Head of caudate nucleus (tissue), 42 donors: ENCODE measurements at regions not wholly inside any gene's neighbourhood (a gene's known extent, or its start where the extent isn't known, plus 50 kb on each side); places are given as distances from the start of the nearest gene placed in this dataset.

Experiments used
- DNase-seq, 42 donors: peaks; one replicate each; pipeline versions ENCODE4 v3.0.0 to v3.0.0-alpha.2; 2020 to 2021; ENCODE audit warnings: mixed read lengths in 7 of 42
- intact Hi-C: fragments of 100-400 bp; cut with DNase I; formaldehyde crosslinking; loops from one replicate; pipeline ENCODE4 v1.15.0; 2022

GRCh38 chr6:25169553-25169952 lies 109.6 kb upstream of the CARMIL1 start:
- DNase-seq: no peak
- intact Hi-C loops: no loop called here

DNA sequence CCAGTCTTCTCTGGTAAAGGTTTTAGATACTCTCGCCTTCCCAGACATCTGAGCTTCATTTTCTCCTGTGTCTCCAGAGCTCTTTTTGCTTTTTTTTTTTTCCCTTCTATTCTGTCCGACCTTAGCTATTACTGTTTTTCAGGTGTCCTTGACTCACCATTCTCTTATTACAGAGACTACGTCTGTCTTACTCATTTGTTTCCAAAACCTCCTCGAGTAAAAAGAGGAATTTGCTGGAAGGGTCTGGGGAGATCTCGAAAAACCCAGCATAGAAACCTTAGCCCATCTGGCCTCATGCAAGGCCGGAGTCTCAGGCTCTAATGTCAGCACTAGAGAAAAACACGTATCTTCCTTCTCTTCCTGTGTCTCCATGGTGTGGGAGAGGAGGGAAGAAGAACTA lies 109.2 kb upstream of the CARMIL1 start:
- DNase-seq: no peak
- intact Hi-C loops: no loop called here

GRCh38 chr6:25170640-25171039 lies 108.5 kb upstream of the CARMIL1 start:
- intact Hi-C loops: no loop called here
- DNase-seq: no peak

GRCh38 chr6:25171301-25171700 lies 107.9 kb upstream of the CARMIL1 start:
- intact Hi-C loops: no loop called here
- no peak for DNase-seq

GRCh38 chr6:25172819-25173218 lies 106.4 kb upstream of the CARMIL1 start:
- intact Hi-C loops: no loop called here
- DNase-seq: no peak

- intact Hi-C loops: no loop called here
- no peak for DNase-seq
These were observed 105.9 kb upstream of the CARMIL1 start for GRCh38 chr6:25173246-25173645.

DNA sequence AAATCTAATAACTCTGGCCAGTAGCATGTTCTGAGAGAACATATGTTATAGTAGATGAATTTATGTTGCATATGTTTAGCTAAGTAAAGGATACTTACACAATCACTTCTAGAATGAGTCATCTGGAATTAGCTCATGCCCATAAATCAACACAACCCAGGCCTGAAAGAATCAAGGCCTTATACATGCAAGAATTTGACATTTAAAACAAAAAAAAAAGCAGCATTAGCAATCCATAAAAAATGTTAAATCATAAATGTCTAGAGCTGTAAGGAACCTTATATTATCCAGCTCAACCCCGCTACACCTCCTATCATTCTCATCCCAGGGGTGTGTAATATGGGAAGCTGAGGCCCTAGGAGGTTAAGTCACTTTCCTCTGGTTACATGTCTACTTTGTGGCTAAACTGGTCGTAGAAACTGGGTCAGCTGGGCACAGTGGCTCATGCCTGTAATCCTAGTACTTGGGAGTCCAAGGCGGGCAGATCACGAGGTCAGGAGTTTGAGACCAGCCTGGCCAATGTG lies 105.2 kb upstream of the CARMIL1 start:
- intact Hi-C loops: no loop called here
- no peak for DNase-seq

- DNase-seq: no peak
- intact Hi-C loops: no loop called here
These were observed 104.5 kb upstream of the CARMIL1 start for GRCh38 chr6:25174678-25175077.

- DNase-seq: no peak
- intact Hi-C loops: no loop called here
These were observed 104.0 kb upstream of the CARMIL1 start for GRCh38 chr6:25175196-25175595.

- DNase-seq: no peak
- intact Hi-C loops: no loop called here
These were observed 103.5 kb upstream of the CARMIL1 start for GRCh38 chr6:25175681-25176080.

GRCh38 chr6:25176466-25176865 lies 102.7 kb upstream of the CARMIL1 start:
- intact Hi-C loops: no loop called here
- no peak for DNase-seq

DNA sequence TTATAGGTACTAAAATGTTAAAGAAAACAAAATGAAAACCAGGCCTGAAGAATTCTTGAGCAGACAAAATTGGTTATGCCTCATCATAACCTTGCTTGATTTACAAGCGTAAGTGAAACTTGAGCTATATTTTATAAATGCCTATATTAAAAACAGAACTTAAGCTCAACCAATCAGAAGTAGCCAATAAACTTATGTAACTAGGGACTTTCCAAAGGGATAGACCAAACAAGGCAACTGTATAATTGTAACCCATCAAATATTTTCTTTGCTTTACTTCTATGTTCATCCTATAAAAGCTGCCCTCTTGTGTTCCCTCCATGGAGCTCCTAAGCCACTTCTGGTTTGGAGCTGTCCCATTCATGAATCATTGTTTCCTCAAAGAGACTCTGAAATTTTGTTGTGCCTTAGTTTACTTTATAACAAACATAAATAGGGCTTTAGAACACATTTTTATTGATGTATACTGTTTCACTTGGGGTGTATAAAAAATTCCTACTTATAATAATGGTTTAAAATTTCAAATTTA lies 101.6 kb upstream of the CARMIL1 start:
- no peak for DNase-seq
- intact Hi-C loops: no loop called here

GRCh38 chr6:25178336-25179035 lies 100.7 kb upstream of the CARMIL1 start:
- intact Hi-C loops: no loop called here
- DNase-seq: no peak

GRCh38 chr6:25179051-25179778 lies 100.0 kb upstream of the CARMIL1 start:
- intact Hi-C loops: no loop called here
- no peak for DNase-seq

DNA sequence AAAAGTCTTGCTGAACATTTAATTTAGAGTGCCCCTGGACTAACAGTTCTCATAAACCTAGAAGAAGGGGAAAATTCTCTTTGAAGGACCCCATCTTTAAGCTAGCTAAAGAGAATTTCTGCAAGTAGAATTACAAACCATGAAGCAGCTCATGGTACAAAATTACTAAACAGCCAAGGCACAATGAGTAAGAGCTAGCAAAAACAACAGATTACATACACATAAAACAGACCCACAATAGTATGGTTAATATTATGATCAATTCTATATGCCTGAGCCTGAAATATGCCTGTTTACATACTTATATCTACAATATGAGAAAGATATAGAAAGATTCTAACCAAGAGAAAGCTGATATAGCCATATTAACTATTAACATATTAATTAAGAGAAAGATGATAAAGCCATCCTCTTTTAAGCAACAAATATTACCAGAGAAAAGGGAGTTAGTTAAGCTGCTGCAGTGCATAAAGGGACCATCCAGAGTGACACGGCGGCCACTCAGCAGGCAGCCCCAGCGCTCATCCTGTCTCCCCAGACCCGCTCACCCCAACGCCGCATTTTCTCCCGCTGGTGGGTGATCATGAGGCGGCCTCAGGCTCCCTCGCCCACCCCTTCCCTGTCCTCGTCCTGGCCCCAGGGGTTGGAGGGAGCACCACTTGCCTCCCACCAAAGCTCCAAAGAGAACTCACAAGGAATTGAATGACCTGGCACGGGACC lies 98.4 kb upstream of the CARMIL1 start:
- DNase-seq: no peak
- intact Hi-C loops: no loop called here

DNA sequence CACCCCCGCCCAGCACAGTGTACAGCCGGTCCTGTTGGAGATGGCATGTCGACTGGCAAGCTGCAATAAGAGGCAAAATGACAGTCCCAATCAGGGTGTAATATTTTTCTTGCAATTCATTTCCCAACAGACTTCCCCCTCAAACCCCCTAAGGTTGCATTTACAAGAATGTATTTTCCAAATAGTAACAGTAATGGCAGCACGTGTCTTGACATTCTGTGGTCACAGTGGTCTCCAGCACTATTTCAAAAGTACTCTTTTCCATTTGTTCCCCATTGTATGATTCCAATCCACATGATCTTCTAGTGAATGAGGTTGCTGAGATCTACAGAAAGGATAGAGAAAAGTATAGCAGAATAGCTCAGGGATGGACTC lies 97.8 kb upstream of the CARMIL1 start:
- intact Hi-C loops: no loop called here
- DNase-seq: no peak

- intact Hi-C loops: no loop called here
- DNase-seq: no peak
These were observed 97.3 kb upstream of the CARMIL1 start for GRCh38 chr6:25181923-25182322.

- intact Hi-C loops: no loop called here
- no peak for DNase-seq
These were observed 92.3 kb upstream of the CARMIL1 start for GRCh38 chr6:25186919-25187318.

- no peak for DNase-seq
- intact Hi-C loops: no loop called here
These were observed 90.9 kb upstream of the CARMIL1 start for GRCh38 chr6:25188232-25188631.
